Mesodermal cell (in vitro differentiated cells): ENCODE measurements at regions not wholly inside any gene's neighbourhood (a gene's known extent, or its start where the extent isn't known, plus 50 kb on each side); places are given as distances from the start of the nearest gene placed in this dataset.
"Not testable (repeated sequence)": the region's sequence is repeated elsewhere in the genome, so short reads cannot be mapped to it uniquely, and the experiment has no call there.

Experiments
- H3K27ac ChIP-seq: 2 replicates; pipeline ENCODE4 v1.7.0; 2013; ENCODE audit warnings: mild to moderate bottlenecking, low read depth, low read length, moderate library complexity; ENCODE audit not compliant: severe bottlenecking
- H3K36me3 ChIP-seq: 2 replicates; pipeline ENCODE4 v1.7.1; 2013; ENCODE audit warnings: mild to moderate bottlenecking, low read length, moderate library complexity; ENCODE audit not compliant: control insufficient read depth, insufficient read depth
- H3K4me1 ChIP-seq: one replicate; pipeline ENCODE4 v1.7.1; 2013; ENCODE audit warnings: mild to moderate bottlenecking, low read length; ENCODE audit not compliant: insufficient read depth, control insufficient read depth, poor library complexity, severe bottlenecking
- H3K4me3 ChIP-seq: 2 replicates; pipeline ENCODE4 v1.7.0; 2013; ENCODE audit warnings: low read length, control low read depth, mild to moderate bottlenecking; ENCODE audit not compliant: insufficient read depth, poor library complexity, severe bottlenecking; ENCODE audit errors: extremely low read depth
- H3K9me3 ChIP-seq: 2 replicates; pipeline ENCODE4 v1.7.1; 2013; ENCODE audit warnings: mild to moderate bottlenecking, low read length, moderate library complexity; ENCODE audit not compliant: control insufficient read depth
- WGBS, 2 experiments: methylation state at CpG; one replicate each; pipeline ENCODE4 v1.1.5; 2013; ENCODE audit warnings: missing lambda C conversion rate in 2 of 2; ENCODE audit not compliant: insufficient coverage in 2 of 2; 5-methylcytosine and 5-hydroxymethylcytosine counted together

DNA sequence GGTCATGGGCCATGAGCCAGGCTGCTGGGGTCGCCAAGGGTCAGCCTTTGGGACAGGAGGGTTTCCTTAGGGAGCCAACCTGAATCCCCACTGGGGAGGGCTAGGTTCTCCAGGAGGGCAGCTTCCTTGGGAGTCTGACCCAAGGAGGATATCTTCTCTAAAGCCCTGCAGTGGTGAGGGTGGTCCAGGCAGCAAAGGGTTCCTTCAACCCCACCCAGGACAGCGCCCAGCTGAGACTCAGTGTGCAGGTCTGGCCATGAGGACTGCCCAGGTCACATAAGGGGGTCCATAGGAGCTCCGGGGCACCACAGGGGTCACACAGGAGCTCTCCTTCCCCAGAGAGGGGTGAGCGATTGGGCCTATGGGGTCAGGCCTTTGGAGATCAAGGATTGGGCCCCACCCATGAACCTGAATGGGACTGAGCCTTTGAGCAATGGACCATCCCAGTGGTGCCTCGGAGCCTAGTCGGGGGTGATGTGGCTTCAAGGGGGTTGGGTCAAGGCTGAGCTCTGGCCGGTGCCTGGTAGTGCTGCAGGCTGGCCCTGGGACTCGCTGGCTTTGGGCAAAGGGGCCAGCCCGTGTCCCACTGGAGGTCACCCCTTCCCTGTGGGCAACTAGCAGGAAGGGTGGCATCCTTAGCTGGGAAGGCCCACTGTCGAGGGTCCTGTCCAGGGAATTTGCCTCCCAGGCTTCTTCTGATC lies 216.5 kb downstream of the SNRPN start:
- no peak overlapping the region for H3K27ac ChIP-seq
- H3K4me3 ChIP-seq: no peak overlapping the region
- 72 to 89% methylated on average over 8 to 10 of the region's 10 CpGs for WGBS, 2 experiments
- no peaks in the 10 kb centered on the region for H3K36me3 ChIP-seq
- H3K9me3 ChIP-seq: peaks cover 59% of the 10 kb centered on the region
- no peaks in the 10 kb centered on the region for H3K4me1 ChIP-seq

DNA sequence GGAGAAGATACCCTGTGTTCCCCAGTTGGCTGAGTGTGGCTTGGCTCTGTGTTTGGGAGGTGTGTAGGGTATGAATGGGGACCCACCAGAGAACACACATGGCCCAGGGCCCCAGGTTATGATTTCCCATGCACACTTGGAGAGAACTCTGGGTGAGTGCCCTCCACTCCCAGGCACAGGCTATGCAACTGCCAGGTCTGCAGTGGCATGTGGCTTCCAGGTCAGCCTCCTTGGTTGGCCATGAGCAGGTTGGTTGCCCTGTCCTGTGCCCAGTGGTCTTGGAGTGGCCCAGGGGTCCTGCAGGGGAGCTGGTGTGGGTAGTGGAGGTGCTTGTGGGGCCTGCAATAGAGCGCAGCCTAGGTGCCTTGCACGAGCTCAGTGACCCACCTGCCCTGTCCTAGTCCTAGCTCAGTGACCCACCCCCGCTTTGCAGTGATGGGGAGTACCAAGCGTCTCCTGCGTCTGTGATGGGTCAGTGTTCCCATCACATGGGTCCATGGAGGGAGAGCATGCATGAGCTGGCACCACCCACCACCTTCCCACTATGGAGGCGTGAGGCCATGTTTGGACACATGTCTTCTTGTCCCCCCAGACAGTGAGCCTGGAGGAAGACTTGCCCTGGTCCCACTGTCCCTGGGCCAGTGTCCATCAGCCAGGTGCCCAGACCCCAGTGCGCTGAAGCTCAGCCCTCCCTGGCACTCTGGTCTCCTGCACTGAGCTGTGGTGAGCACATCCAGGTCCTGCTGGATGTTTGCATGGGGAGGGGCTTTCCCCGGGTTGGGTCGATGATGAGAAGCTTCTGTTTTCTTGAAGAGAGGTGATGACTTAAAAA lies 217.3 kb downstream of the SNRPN start:
- Histone ChIP-seq H3K4me1 (no peaks in the 10 kb centered on the region), H3K4me3 (no peak overlapping the region), H3K9me3 (peaks cover 66% of the 10 kb centered on the region), H3K27ac (no peak overlapping the region), H3K36me3 (no peaks in the 10 kb centered on the region)
- 91 to 98% methylated on average over 6 to 9 of the region's 9 CpGs for WGBS, 2 experiments

DNA sequence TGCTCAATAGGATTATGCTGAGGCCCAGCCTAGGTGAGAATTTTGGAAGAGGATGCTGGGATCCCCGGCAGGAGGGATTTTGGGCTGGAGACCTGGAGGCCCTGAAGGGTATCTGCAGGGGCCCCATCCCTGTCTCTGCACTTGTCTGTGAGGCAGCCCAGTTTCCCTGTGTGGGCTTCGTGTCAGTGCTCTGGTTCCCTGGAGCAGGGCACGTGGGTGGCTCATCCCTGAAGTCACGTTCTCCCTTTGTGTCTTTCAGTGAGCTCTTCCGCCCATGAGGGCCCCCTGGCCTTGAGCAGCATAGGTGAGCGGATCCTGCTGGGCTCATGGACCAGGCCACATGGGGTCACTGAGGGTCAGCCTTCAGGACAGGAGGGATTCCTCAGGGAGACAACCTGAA lies 217.9 kb downstream of the SNRPN start:
- H3K27ac ChIP-seq: no peak overlapping the region
- no peaks in the 10 kb centered on the region for H3K36me3 ChIP-seq
- no peaks in the 10 kb centered on the region for H3K4me1 ChIP-seq
- H3K4me3 ChIP-seq: no peak overlapping the region
- 70 to 73% methylated on average over 5 to 6 of the region's 6 CpGs for WGBS, 2 experiments
- H3K9me3 ChIP-seq: peaks cover 72% of the 10 kb centered on the region

DNA sequence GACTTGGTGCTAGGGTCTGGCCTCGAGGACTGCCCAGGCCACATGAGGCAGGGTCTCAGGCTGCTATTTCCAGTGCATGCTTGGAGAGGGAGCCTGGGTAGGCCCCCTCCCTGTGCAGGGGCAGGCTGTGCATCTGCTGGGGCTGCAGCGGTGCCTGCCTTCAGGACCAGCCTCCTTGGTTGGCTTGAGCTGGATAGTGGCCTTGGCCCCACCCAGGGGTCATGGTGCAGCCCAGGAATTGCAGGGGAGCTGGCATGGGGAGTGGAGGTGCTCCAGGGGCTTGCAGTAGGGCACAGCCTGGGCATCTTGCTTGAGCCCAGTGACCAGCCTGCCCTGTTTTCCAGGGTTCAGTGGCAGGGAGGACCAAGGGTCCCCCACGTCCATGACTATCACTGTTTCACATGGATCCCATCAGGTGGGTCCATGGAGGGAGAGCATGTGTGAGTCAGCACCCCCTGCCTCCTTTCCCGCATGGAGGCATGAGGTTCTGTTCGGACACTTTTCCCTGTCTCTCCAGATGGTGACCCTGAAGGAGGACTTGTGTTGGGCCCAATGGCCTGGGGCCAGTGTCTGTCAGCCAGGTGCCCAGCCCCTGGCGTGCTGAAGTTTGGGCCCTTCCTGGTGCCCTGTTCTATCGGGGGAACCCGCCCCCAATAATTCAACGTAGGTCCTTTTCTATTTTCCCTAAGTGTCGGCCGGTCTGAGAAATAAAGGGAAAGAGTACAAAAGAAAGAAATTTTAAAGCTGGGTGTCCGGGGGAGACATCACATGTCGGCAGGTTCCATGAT lies 218.6 kb downstream of the SNRPN start:
- Histone ChIP-seq H3K36me3 (no peaks in the 10 kb centered on the region), H3K4me1 (no peaks in the 10 kb centered on the region)

DNA sequence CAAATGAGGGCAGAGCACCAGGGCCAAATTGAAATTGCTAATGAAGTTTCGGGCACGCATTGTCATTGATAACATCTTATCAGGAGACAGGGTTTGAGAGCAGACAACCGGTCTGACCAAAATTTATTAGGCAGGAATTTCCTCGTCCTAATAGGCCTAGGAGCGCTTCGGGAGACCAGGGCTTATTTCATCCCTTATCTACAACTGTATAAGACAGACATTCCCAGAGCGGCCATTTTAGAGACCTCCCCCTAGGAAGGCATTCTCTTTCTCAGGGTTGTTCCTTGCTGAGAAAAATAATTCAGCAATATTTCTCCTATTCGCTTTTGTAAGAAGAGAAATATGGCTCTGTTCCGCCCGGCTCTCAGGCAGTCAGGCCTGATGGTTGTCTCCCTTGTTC lies 219.4 kb downstream of the SNRPN start:
- not testable (repeated sequence) for H3K36me3 ChIP-seq, H3K27ac ChIP-seq

More for the DNA sequence above, 218.6 kb downstream of the SNRPN start:
- Histone ChIP-seq H3K9me3 (peaks cover 79% of the 10 kb centered on the region), H3K4me3 (no peak overlapping the region), H3K27ac (no peak overlapping the region)
- WGBS, 2 experiments: 79 to 81% methylated on average over 8 to 12 of the region's 13 CpGs

DNA sequence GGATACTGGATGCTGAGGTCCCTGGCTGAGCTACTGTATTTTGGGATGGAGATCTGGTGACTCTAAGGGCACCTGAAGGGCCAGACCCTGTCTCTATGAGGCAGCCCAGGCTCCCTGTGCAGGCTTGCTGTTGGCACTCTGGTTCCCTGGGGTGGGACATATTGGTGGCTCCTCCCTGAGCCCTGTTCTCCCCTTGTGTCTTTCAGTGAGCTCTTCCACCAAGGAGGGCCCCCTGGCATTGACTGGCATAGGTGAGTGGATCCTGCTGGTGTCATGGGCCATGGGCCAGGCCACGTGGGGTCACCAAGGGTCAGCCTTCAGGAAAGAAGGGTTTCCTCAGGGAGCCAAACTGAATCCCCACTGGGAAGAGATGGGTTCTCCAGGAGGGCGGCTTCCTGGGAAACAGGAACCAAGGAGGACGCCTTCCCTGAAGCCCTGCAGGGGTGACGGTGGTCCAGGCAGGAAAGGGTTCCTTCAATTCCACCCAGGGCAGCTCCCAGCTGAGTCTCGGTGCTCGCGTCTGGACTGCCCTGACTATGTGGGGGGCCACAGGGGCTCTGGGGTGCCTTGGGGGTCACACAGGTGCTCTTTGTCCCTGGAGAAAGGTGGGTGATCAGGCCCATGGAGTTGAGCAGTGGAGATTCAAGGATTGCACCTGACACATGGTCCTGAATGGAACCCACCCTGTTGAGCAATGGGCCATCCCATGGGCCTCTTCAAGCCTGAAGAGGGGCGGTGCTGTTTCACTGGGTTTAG lies 220.4 kb downstream of the SNRPN start:
- peaks cover 84% of the 10 kb centered on the region for H3K9me3 ChIP-seq

More for the DNA sequence above, 219.4 kb downstream of the SNRPN start:
- H3K4me3 ChIP-seq, H3K4me1 ChIP-seq: not testable (repeated sequence)
- peaks cover 84% of the 10 kb centered on the region for H3K9me3 ChIP-seq
- WGBS, 2 experiments: 86 to 89% methylated on average over 9 to 10 of the region's 10 CpGs

DNA sequence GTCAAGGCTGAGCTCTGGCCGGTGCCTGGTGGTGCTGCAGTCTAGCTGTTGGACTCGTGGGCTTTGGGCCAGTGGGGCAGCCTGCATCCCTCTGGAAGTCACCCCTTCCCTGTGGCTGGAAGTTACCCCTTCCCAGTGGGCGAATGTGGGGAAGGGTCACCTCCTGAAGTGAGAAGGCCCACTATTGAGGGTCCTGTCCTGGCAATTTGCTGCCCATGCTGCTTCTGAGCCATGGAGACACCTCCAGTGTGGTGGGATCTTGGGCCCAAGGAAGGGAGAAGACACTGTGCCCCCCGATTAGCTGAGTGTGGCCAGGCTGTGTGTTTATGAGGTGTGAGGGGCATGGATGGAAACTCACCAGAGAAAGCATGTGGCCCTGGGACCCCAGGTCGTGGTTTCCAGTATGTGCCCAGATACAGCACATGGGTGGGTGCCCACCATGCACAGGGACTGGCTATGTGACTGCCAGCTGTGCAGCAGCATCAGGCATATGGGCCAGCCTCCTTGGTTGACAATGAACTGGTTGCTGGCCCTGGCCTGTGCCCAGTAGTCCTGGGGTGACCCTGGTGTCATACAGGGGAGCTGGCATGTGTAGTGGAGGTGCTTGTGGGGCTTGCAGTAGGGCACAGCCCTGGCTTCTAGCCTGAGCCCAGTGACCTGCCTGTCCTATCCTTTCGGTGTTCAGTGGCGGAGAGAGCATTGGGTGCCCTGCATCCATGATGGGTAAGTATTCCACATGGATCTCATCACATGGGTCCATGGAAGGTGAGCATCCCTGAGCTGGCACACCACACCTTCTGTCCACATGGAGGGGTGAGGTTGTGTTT lies 221.2 kb downstream of the SNRPN start:
- peaks cover 87% of the 10 kb centered on the region for H3K9me3 ChIP-seq
- no peaks in the 10 kb centered on the region for H3K4me1 ChIP-seq
- H3K27ac ChIP-seq: no peak overlapping the region
- whole genome bisulfite sequencing, 2 experiments: 66 to 70% methylated on average over 7 of the region's 7 CpGs
- H3K36me3 ChIP-seq: no peaks in the 10 kb centered on the region
- H3K4me3 ChIP-seq: no peak overlapping the region

More for the DNA sequence above, 220.4 kb downstream of the SNRPN start:
- WGBS, 2 experiments: 79 to 82% methylated on average over 3 to 5 of the region's 8 CpGs
- no peaks in the 10 kb centered on the region for H3K36me3 ChIP-seq
- no peak overlapping the region for H3K27ac ChIP-seq
- no peaks in the 10 kb centered on the region for H3K4me1 ChIP-seq
- no peak overlapping the region for H3K4me3 ChIP-seq

DNA sequence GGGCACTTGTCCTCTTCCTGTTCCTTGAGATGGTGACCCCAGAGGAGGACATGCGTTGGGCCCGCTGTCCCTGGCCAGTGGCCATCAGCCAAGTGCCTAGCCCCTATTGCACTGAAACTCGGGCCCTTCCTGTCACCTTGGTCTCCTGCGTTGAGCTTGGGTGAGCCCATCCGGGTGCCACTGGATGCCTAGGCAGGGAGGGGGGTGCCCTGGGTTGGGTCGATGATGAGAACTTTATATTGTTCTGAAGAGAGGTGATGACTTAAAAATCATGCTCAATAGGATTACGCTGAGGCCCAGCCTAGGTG lies 221.8 kb downstream of the SNRPN start:
- H3K9me3 ChIP-seq: peaks cover 84% of the 10 kb centered on the region
- WGBS, 2 experiments: 65 to 90% methylated on average over 2 to 7 of the region's 7 CpGs
- no peaks in the 10 kb centered on the region for H3K36me3 ChIP-seq

DNA sequence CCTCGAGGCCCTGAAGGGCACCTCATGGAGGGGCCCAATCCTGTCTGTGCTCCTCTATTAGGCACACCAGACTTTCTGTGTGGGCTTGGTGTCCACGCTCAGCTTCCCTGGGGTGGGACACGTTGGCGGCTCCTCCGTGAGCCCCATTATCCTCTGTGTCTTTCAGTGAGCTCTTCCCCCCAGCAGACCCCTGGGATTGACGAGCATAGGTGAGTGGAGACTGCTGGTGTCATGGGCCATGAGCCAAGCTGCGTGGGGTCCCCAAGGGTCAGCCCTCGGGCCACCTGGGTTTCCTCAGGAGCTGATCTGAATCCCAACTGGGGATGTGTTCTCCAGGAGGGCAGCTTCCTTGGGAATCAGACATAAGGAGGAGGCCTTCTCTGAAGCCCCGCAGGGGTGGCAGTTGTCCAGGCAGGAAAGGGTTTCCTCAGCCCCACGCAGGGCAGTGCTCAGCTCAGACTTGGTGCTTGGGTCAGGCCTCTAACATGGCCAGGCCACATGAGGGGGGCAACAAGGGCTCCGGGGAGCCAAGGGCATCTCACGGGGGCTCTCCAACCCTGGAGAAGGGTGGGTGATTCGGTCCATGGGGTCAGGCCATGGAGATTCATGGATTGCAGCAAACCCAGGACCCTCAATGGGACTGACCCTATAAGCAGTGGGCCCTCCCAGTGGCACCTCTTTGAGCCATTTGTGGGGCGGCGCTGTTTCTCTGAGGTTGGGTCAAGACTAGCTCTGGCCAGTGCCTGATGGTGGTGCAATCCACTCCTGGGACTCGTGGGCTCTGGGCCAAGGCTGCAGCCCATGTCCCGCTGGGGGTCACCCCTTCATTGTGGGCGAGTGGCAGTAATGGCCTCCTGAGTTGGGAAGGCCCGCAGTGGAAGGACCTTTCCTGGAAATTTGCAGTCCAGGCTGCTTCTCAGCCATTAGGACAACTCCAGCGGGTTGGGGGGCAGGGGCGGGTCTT lies 222.5 kb downstream of the SNRPN start:
- no peak overlapping the region for H3K27ac ChIP-seq
- H3K36me3 ChIP-seq: no peaks in the 10 kb centered on the region
- H3K4me1 ChIP-seq: no peaks in the 10 kb centered on the region
- peaks cover 77% of the 10 kb centered on the region for H3K9me3 ChIP-seq
- 77 to 79% methylated on average over 17 to 20 of the region's 21 CpGs for WGBS, 2 experiments
- H3K4me3 ChIP-seq: no peak overlapping the region

More for the DNA sequence above, 221.8 kb downstream of the SNRPN start:
- Histone ChIP-seq H3K27ac (no peak overlapping the region), H3K4me1 (no peaks in the 10 kb centered on the region), H3K4me3 (no peak overlapping the region)
